ENCODE measurements at regions not wholly inside any gene's neighbourhood (a gene's known extent, or its start where the extent isn't known, plus 50 kb on each side); places are given as distances from the start of the nearest gene placed in this dataset.

GRCh38 chr11:87616511-87616910 is 558.7 kb downstream of the RAB38 start:
- intact Hi-C loops (cut with DNase I): no loop called here
- DNase-seq: no peak
- Histone ChIP-seq H3K27me3 (no peaks in the 10 kb centered on the region), H3K9me3 (no peaks in the 10 kb centered on the region), H3K27ac (no peak overlapping the region), H3K4me1 (no peaks in the 10 kb centered on the region), H3K36me3 (no peaks in the 10 kb centered on the region), H3K4me3 (replicated peaks in 1 of 3) (no peak overlapping the region)
- TF ChIP-seq CTCF (IDR thresholded peaks at IDR 0.05) (no peak), POLR2A (IDR thresholded peaks at IDR 0.05) (no peak)

- H3K36me3 ChIP-seq: no peaks in the 10 kb centered on the region
- no peak overlapping the region for H3K27ac ChIP-seq
- no peaks in the 10 kb centered on the region for H3K4me1 ChIP-seq
- no peak overlapping the region for H3K4me3 ChIP-seq (replicated peaks in 1 of 3)
- no peak for TF ChIP-seq CTCF (IDR thresholded peaks at IDR 0.05)
- no peak for TF ChIP-seq POLR2A (IDR thresholded peaks at IDR 0.05)
- no peaks in the 10 kb centered on the region for H3K27me3 ChIP-seq
- intact Hi-C loops (cut with DNase I): no loop called here
- no peak for DNase-seq
- H3K9me3 ChIP-seq: no peaks in the 10 kb centered on the region
Measured at GRCh38 chr11:87604350-87604749, 566.6 kb downstream of the TMEM135 start.

GRCh38 chr11:87603887-87604286 is 566.2 kb downstream of the TMEM135 start:
- Histone ChIP-seq H3K4me3 (replicated peaks in 1 of 3) (no peak overlapping the region), H3K9me3 (no peaks in the 10 kb centered on the region), H3K4me1 (no peaks in the 10 kb centered on the region), H3K36me3 (no peaks in the 10 kb centered on the region), H3K27me3 (no peaks in the 10 kb centered on the region), H3K27ac (no peak overlapping the region)
- intact Hi-C loops (cut with DNase I): no loop called here
- TF ChIP-seq CTCF (IDR thresholded peaks at IDR 0.05): no peak
- no peak for TF ChIP-seq POLR2A (IDR thresholded peaks at IDR 0.05)
- WGBS, 2 donors: 87 to 100% methylated on average over 2 of the region's 2 CpGs
- no peak for DNase-seq

- H3K27me3 ChIP-seq: no peaks in the 10 kb centered on the region
- TF ChIP-seq CTCF (IDR thresholded peaks at IDR 0.05) (no peak), POLR2A (IDR thresholded peaks at IDR 0.05) (no peak)
- 83 to 100% methylated on average over 1 of the region's 1 CpG for WGBS, 2 donors
- no peaks in the 10 kb centered on the region for H3K9me3 ChIP-seq
- intact Hi-C loops (cut with DNase I): no loop called here
- DNase-seq: no peak
- no peak overlapping the region for H3K4me3 ChIP-seq (replicated peaks in 1 of 3)
- no peak overlapping the region for H3K27ac ChIP-seq
- no peaks in the 10 kb centered on the region for H3K4me1 ChIP-seq
- H3K36me3 ChIP-seq: no peaks in the 10 kb centered on the region
Measured at GRCh38 chr11:87602776-87603175, 565.0 kb downstream of the TMEM135 start.

GRCh38 chr11:87600938-87601337 is 563.2 kb downstream of the TMEM135 start:
- Histone ChIP-seq H3K27ac (no peak overlapping the region), H3K27me3 (no peaks in the 10 kb centered on the region), H3K36me3 (no peaks in the 10 kb centered on the region), H3K4me1 (no peaks in the 10 kb centered on the region), H3K9me3 (no peaks in the 10 kb centered on the region), H3K4me3 (replicated peaks in 1 of 3) (no peak overlapping the region)
- WGBS, 2 donors: 75 to 78% methylated on average over 4 of the region's 4 CpGs
- no peak for TF ChIP-seq POLR2A (IDR thresholded peaks at IDR 0.05)
- TF ChIP-seq CTCF (IDR thresholded peaks at IDR 0.05): no peak
- no peak for DNase-seq
- intact Hi-C loops (cut with DNase I): no loop called here
